HG02938 (cell line): ENCODE measurements at regions not wholly inside any gene's neighbourhood (a gene's known extent, or its start where the extent isn't known, plus 50 kb on each side); places are given as distances from the start of the nearest gene placed in this dataset.

Experiments used
- ATAC-seq: cut with Tn5 transposase; IDR thresholded peaks from one replicate; pipeline ENCODE4 v1.9.1; 2021; ENCODE audit warnings: mild to moderate bottlenecking, moderate library complexity; ENCODE audit not compliant: unreplicated experiment

- ATAC-seq = no peak
Measured at GRCh38 chr4:73001885-73002284, 67.6 kb downstream of the COX18 start.

GRCh38 chr4:72997409-72997808, 72.1 kb downstream of the COX18 start:
- no peak for ATAC-seq

DNA sequence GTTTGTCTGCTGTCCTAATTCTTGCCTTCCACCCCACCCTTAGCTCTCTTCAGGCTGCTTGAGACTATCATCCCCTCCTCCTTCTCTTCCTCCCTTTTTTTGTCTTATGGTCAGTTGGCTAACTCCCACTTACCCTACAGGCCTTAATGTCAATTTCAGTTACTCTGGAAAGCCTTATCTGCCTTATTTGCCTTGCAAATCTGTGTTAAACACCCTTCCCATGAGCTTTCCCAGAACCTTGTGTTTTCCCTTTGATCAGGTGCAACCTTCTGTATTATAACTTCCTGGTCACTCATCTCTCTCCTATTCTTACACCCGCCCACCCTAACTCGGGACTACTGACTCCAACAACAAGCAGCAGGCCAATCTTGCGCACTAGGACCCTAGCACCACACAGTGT, 74.8 kb downstream of the COX18 start:
- ATAC-seq = no peak

GRCh38 chr4:72993876-72994275, 75.6 kb downstream of the COX18 start:
- no peak for ATAC-seq

- ATAC-seq = no peak
Measured at GRCh38 chr4:72991873-72992272, 77.6 kb downstream of the COX18 start.

GRCh38 chr4:72987741-72988729, 81.5 kb downstream of the COX18 start:
- no peak for ATAC-seq

DNA sequence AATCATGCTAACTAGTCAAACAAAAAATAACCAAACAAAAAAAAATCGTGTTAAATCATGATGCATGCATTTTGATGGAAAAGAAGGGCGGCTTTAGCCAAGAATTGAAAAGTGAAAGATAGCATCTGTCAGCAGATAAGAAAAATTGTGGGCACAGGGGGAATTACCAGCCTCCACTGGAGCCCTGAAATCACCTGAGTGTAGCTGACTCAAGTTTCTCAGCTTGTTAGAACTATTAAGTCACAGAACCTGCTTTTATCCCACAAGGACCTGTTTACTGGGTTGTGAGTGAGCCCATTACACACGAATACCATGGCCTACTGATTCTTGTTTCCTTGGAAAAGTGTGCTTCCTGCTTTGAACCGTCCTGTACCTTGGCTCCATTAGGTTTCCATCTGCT, 85.2 kb downstream of the COX18 start:
- no peak for ATAC-seq

- no peak for ATAC-seq
Measured at GRCh38 chr4:72983709-72984108, 85.8 kb downstream of the COX18 start.

GRCh38 chr4:72977936-72978485, 91.5 kb downstream of the COX18 start:
- no peak for ATAC-seq

DNA sequence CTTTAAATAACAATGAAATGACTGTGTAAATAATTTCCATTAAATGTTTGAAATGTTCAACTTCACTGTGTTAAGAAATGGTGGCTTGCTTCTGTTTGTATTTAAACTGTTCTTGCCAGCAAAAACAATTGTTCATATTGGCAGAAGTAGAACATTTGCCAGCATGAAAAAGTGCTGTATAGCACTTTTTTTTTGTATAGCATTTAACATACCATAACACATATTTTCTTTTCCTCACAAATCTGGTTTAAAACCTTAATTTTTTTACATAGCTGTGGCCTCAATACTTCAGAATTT, 94.1 kb downstream of the COX18 start:
- no peak for ATAC-seq

DNA sequence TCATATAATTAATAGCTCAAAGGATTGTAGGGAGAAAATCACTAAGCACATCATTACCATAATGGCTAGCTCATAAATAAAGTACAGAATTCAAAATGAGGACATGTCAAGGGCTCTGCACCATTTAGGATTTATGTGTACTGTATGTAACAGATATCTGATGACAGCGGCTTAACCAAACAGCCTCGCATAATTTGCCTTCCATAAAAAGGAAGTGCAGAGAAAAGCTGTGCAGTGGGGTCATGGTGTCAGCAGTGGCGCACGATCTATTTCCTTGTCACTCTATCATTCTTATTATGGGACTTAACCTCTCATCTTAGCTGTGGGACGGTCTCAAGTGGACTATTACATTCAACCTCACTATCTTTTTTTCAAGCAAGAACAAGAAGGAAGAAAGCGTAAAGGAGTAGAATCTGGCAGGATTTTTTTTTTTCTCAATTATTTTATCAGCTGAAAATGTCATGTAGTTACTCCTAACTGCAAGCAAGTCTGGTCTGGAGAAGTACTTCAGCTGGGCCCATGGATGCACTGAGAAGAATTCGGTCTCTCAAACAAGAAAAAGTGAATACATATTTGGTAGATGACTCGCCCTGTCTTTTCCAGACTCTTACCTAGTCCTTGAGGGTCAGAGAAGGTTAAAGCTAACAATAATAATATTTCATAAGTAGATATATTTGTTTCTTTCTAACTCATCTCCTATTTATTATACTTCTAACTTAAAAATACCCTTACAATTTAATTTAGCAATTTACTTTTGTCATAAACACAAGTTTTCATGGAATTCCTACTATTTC, 94.6 kb downstream of the COX18 start:
- ATAC-seq = no peak

GRCh38 chr4:72971572-72971971, 97.9 kb downstream of the COX18 start:
- ATAC-seq = no peak

DNA sequence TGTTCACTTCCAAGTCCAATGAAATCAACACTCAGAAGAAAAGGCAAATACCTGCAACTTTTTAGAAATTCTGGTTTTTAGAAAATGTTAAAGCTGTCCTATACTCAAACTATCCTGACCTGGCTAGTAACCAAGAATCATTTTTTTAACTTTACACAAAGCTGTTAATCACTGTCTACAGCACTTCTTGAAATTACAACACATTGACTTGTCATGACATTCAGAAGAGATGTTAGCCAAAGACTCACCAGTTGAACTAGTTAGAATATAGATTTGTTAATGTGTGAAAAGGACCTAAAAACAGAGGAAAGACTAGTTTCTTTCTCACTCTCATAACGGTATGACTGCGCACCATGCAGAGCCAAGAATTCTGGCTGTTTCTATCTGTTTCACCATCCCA, 98.8 kb downstream of the COX18 start:
- no peak for ATAC-seq

DNA sequence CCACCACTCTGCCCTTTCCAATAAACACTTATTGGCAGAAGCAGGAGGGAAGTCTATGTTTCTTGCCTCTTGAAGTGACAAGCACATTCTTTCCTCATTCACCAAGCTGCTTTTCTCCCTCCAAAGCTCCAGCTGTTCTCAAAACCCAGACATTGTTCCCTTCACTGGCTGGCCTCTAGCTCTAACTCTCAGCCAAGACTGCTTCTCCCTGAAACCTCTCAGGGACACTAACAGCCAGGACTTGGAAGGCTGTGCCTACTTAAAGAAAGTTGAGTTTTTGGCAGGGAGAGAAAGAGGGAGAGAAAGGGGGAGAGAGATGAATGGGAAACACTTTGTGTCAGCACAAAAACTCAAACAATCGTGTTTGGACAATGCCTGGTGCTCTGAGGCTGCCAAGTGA, 99.5 kb downstream of the COX18 start:
- no peak for ATAC-seq

GRCh38 chr4:72966652-72967051, 102.9 kb downstream of the COX18 start:
- no peak for ATAC-seq

DNA sequence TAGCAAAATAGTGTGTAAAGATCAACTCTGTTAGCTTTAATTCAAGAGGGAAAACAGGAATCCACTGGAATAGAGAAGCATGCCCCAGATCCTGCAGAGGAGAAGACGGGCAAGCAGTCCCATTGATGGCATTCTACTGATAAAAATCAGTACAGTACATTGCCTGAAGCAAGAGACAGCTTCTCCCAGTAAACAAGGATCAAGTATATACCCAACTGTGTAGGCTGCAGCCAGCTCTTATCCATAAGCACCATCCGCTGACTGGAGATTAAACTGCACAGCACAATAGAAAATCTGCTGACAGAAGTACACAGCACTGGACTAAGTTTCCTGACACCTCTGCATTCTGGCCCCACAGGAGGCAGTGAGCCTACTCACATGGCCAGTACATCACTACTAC, 110.1 kb downstream of the COX18 start:
- ATAC-seq = no peak

GRCh38 chr4:72954811-72955210, 114.7 kb downstream of the COX18 start:
- no peak for ATAC-seq

- ATAC-seq = no peak
Measured at GRCh38 chr4:72953571-72953970, 115.9 kb downstream of the COX18 start.

- no peak for ATAC-seq
Measured at GRCh38 chr4:72951628-72952027, 117.9 kb downstream of the COX18 start.

GRCh38 chr4:72951147-72951546, 118.4 kb downstream of the COX18 start:
- no peak for ATAC-seq

DNA sequence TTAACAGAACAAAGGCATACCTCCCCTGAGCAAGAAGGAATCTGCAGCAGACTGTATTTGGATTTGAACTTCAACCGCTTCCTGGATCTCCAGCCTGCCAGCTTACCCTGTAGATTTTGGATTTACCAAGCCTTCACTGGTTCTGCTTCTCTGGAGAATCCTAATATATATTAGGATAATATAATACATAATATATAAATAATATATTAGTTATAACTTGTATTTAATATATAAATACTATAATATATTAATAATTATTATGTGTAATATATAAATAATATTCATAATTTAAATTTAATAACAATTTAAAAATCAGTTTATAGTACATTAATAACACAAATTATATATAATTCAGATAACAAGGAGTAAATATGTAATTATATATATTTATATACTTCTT, 121.4 kb downstream of the COX18 start:
- no peak for ATAC-seq
